Heart left ventricle (tissue), 16 donors: ENCODE measurements at regions not wholly inside any gene's neighbourhood (a gene's known extent, or its start where the extent isn't known, plus 50 kb on each side); places are given as distances from the start of the nearest gene placed in this dataset.

Source experiments
- ATAC-seq, 4 donors: fragments of 200-7000 bp; cut with Tn5 transposase; one replicate each; pipeline ENCODE4 v1.9.1; 2020 to 2022; ENCODE audit warnings: moderate library complexity in 4 of 4, mild to moderate bottlenecking in 3 of 4, moderate number of reproducible peaks in 1 of 4
- DNase-seq, 5 donors: peaks; one replicate each; pipeline ENCODE4 v3.0.0-alpha.2; 2020
- H3K27ac ChIP-seq, 12 donors: fragments of 200-600 bp; sonication (generic) in 4 of 12; one replicate each; pipeline versions ENCODE4 v1.5.0 to v1.8.0; 2016 to 2022; ENCODE audit warnings: mild to moderate bottlenecking in 2 of 12
- H3K27me3 ChIP-seq, 9 donors: fragments of 200-600 bp; sonication (generic) in 2 of 9; one replicate each; pipeline versions ENCODE4 v1.5.1 to v1.8.0; 2016 to 2022; ENCODE audit warnings: mild to moderate bottlenecking in 3 of 9
- H3K36me3 ChIP-seq, 9 donors: fragments of 200-600 bp; sonication (generic) in 2 of 9; one replicate each; pipeline versions ENCODE4 v1.5.0 to v1.8.0; 2018 to 2022; ENCODE audit warnings: mild to moderate bottlenecking in 2 of 9
- H3K4me1 ChIP-seq, 12 donors: fragments of 200-600 bp; sonication (generic) in 4 of 12; one replicate each; pipeline versions ENCODE4 v1.5.0 to v1.8.0; 2016 to 2022; ENCODE audit warnings: mild to moderate bottlenecking in 3 of 12
- H3K4me3 ChIP-seq, 12 donors: fragments of 200-600 bp; sonication (generic) in 4 of 12; one replicate each; pipeline versions ENCODE4 v1.5.0 to v1.8.0; 2017 to 2022; ENCODE audit warnings: mild to moderate bottlenecking in 9 of 12, moderate library complexity in 4 of 12
- H3K9me3 ChIP-seq, 12 donors: fragments of 200-600 bp; sonication (generic) in 4 of 12; one replicate each; pipeline versions ENCODE4 v1.5.0 to v1.8.0; 2016 to 2022; ENCODE audit warnings: mild to moderate bottlenecking in 1 of 12
- POLR2A ChIP-seq, 2 donors: fragments of 450-650 bp; IDR thresholded peaks; one replicate each; pipeline ENCODE4 v1.6.1; 2017; ENCODE audit warnings: antibody characterized with exemption in 2 of 2, mild to moderate bottlenecking in 2 of 2, moderate library complexity in 2 of 2
- WGBS, 4 donors: extraction: QIAGEN DNeasy Blood & Tissue Kit in 2 of 4; methylation state at CpG; one replicate each; pipeline versions ENCODE4 v1.1.5 to v1.1.7; 2013 to 2018; 5-methylcytosine and 5-hydroxymethylcytosine counted together
- intact Hi-C, 10 donors: fragments of 100-400 bp; cut with DNase I; formaldehyde crosslinking; loops; one replicate each; pipeline versions ENCODE4 v1.11.1 to v1.14.2; 2022
- TF ChIP-seq, protein P1 (sequence below), 12 donors: fragments of 200-600 bp; sonication (generic) in 4 of 12; IDR thresholded peaks; one replicate each; pipeline versions ENCODE4 v1.5.0 to v1.8.0; 2018 to 2022; ENCODE audit warnings: antibody characterized with exemption in 12 of 12, mild to moderate bottlenecking in 5 of 12
- donor health status: ischemic (EF 13 %, LVEDD 7.1; RV severe dilation, severe dysfunction).
- donor health status: healthy with polysubstance abuse.
- donor health status: DM: no; HTN: yes; CAD: no.
- donor health status: DM: no; HTN: no; CAD: no.
- donor health status: ischemic (EF 25% LVEDD 6.9; RV normal size, moderate dysfunction).
- donor health status: ischemic (EF 25% LVEDD 5.7; RV mildly dilated, moderate dysfunction).
- donor health status: healthy.
- donor health status: DM: yes; HTN: yes; CAD: no.
- donor health status: ischemic (EF 35%, LVEDD 5.7; RV mildly dilated, moderate dysfunction).
- donor health status: nonischemic (EF 11% LVEDD 7.7; RV severe dilation, severe dysfunction).
- donor health status: DM: yes; HTN: yes; CAD: no.
- donor health status: PGD.
- donor health status: ischemic (EF 29% LVEDD 5.4; RV normal size, mild dysfunction).
- donor health status: nonischemic (EF 23%, LVEDD 6.1; RV moderate dilation, normal function).

DNA sequence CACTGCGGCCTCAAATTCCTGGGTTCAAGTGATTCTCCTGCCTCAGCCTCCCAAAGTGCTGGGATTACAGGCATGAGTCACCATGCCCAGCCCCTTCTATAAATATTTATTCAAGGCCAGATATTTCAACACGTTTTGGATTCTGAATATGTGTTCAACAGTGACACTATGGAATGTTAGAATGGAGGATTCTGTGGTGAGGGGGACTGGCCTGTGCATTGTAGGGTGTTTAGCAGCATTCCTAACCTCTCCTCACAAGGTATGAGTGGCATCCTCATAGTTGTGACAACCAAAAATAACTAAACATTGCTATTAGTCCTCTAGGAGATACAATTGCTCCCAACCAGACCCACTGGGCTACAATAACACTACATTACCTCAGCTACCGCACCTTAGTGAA lies 104.0 kb upstream of the ATP10A start:
- peaks cover 0 to 6% (median 0%) of the 10 kb centered on the region in 12 donors for H3K4me1 ChIP-seq
- intact Hi-C loops, result no loop called here

DNA sequence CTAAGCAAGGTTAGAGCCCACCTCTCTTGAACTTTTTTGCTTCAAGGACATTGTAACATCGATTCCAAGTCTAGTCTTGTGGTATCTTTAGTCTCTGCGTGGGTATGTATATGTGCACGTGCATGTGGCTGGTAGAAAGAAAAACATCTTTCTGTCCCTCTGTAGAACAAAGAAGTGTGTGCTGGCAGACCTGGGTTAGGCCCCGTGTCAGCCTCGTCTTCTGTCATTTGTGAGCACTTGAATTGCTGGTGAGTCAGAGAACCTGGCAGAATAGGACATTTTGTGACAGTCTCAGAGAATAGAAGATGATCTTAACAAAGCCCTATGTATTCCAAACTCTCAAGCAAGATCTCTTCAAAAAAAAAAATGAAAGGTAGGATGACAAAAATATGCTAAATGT lies 102.2 kb upstream of the ATP10A start:
- intact Hi-C loops, result no loop called here
- no peaks in the 10 kb centered on the region for H3K36me3 ChIP-seq
- no peak for TF ChIP-seq POLR2A (IDR thresholded peaks at IDR 0.05)
- TF ChIP-seq, protein P1, sequence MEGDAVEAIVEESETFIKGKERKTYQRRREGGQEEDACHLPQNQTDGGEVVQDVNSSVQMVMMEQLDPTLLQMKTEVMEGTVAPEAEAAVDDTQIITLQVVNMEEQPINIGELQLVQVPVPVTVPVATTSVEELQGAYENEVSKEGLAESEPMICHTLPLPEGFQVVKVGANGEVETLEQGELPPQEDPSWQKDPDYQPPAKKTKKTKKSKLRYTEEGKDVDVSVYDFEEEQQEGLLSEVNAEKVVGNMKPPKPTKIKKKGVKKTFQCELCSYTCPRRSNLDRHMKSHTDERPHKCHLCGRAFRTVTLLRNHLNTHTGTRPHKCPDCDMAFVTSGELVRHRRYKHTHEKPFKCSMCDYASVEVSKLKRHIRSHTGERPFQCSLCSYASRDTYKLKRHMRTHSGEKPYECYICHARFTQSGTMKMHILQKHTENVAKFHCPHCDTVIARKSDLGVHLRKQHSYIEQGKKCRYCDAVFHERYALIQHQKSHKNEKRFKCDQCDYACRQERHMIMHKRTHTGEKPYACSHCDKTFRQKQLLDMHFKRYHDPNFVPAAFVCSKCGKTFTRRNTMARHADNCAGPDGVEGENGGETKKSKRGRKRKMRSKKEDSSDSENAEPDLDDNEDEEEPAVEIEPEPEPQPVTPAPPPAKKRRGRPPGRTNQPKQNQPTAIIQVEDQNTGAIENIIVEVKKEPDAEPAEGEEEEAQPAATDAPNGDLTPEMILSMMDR (IDR thresholded peaks at IDR 0.05), result no peak

More for the DNA sequence above, 104.0 kb upstream of the ATP10A start:
- WGBS, 4 donors, result 66 to 69% (median 68%) methylated on average over 3 of the region's 3 CpGs
- peaks cover 0 to 8% (median 0%) of the 10 kb centered on the region in 12 donors for H3K9me3 ChIP-seq
- no peak overlapping the region for H3K27ac ChIP-seq
- ATAC-seq, result no peak
- no peaks in the 10 kb centered on the region for H3K36me3 ChIP-seq
- DNase-seq, result no peak
- H3K4me3 ChIP-seq, result no peak overlapping the region
- TF ChIP-seq, protein P1 (IDR thresholded peaks at IDR 0.05), result no peak
- no peak for TF ChIP-seq POLR2A (IDR thresholded peaks at IDR 0.05)
- H3K27me3 ChIP-seq, result peaks cover 0 to 3% (median 0%) of the 10 kb centered on the region in 9 donors

DNA sequence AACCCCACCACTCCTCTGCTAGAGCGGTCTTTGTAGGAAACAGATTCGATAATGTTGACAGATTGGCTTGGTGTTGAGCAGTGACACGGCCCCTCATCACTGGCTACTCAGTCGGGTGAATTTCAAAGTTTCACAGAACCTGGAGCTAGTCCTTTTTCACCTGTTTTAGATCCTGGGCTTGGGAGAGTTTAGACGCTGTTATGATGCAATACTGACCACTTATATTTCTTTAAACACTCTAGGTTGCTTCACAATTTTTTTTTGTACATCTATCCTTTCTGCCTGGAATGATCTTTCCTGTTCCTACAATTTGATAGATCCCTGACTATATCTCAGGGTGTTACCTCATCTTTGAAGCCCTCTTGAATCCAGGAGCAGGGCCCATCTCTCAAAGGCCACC lies 97.1 kb upstream of the ATP10A start:
- TF ChIP-seq, protein P1 (IDR thresholded peaks at IDR 0.05), result no peak
- TF ChIP-seq POLR2A (IDR thresholded peaks at IDR 0.05), result no peak
- no peak for DNase-seq
- 75 to 80% (median 77%) methylated on average over 5 of the region's 5 CpGs for WGBS, 4 donors
- no peak overlapping the region for H3K4me3 ChIP-seq
- no peaks in the 10 kb centered on the region for H3K4me1 ChIP-seq
- peaks cover 0 to 6% (median 0%) of the 10 kb centered on the region in 9 donors for H3K27me3 ChIP-seq
- no peaks in the 10 kb centered on the region for H3K36me3 ChIP-seq
- no peak overlapping the region for H3K27ac ChIP-seq
- H3K9me3 ChIP-seq, result peaks cover 0 to 8% (median 0%) of the 10 kb centered on the region in 12 donors
- intact Hi-C loops, result no loop called here
- no peak for ATAC-seq

More for the DNA sequence above, 102.2 kb upstream of the ATP10A start:
- DNase-seq (no peak), ATAC-seq (no peak)
- H3K27me3 ChIP-seq, result peaks cover 0 to 3% (median 0%) of the 10 kb centered on the region in 9 donors
- no peaks in the 10 kb centered on the region for H3K4me1 ChIP-seq
- WGBS, 4 donors, result 63 to 69% (median 68%) methylated on average over 5 of the region's 5 CpGs
- H3K27ac ChIP-seq, result no peak overlapping the region
- no peak overlapping the region for H3K4me3 ChIP-seq
- peaks cover 0 to 8% (median 0%) of the 10 kb centered on the region in 12 donors for H3K9me3 ChIP-seq

DNA sequence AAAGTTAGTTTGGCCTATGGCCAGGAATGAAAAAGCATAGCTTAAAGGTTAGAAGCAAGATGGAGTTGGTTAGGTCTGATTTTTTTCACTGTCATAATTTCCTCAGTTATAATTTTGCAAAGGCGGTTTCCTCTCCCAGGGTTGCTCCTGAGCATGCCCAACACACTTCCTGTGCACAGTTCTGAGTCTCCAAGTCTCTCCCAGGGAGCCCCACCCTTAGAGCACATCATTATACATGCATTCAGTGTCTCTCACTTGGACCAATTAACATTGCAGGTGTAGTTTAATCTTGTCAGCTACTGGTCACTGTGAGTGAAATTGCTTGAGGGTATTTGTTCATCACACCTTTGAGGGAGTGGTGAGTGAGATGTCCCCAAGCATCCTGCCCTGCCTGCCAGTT lies 96.0 kb upstream of the ATP10A start:
- intact Hi-C loops, result no loop called here
- TF ChIP-seq POLR2A (IDR thresholded peaks at IDR 0.05), result no peak
- TF ChIP-seq, protein P1 (IDR thresholded peaks at IDR 0.05), result no peak
- DNase-seq (no peak), ATAC-seq (no peak)
- 56 to 79% (median 63%) methylated on average over 1 of the region's 1 CpG for WGBS, 4 donors
- Histone ChIP-seq H3K27ac (no peak overlapping the region), H3K9me3 (peaks cover 0 to 12% (median 0%) of the 10 kb centered on the region in 12 donors), H3K27me3 (peaks cover 0 to 6% (median 0%) of the 10 kb centered on the region in 9 donors), H3K4me3 (no peak overlapping the region), H3K4me1 (no peaks in the 10 kb centered on the region), H3K36me3 (no peaks in the 10 kb centered on the region)
